MM.1S (cell line): ENCODE measurements at regions not wholly inside any gene's neighbourhood (a gene's known extent, or its start where the extent isn't known, plus 50 kb on each side); places are given as distances from the start of the nearest gene placed in this dataset.

ENCODE experiments used
- EZH2 ChIP-seq: fragments of 300-600 bp; sonication (generic); optimal IDR thresholded peaks from 2 replicates; pipeline ENCODE3; 2017; ENCODE audit warnings: low read depth, mild to moderate bottlenecking, antibody characterized with exemption, low read length, mixed read lengths
- EZH2phosphoT487 ChIP-seq: fragments of 300-600 bp; sonication (generic); IDR thresholded peaks from 2 replicates; pipeline ENCODE4 v1.6.1; 2018; ENCODE audit warnings: antibody characterized with exemption, low read length
- TF ChIP-seq, protein P1 (sequence below): fragments of 300-600 bp; sonication (generic); IDR thresholded peaks from 2 replicates; pipeline ENCODE4 v1.5.1; 2016; ENCODE audit warnings: antibody characterized with exemption, low read length, mixed read lengths

DNA sequence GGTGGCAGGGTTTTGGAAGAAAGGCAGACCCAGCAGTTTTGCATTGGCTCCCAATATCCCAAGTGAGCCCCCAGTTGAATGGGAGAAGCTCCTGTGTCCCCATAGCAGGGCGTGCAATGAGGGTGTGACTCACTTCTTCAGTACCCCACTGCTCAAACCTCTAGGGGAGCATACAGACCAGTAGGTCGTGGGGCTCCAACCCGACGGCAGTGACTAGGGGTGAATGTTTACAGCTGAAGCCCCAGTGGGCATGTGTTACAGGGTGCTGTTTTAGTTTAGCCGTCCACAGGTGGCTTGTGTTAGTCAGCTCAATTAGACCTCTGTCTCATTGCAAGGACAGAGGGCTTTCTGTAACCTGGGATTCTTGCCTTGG, 564.5 kb upstream of the CNTN5 start:
- TF ChIP-seq, protein P1, sequence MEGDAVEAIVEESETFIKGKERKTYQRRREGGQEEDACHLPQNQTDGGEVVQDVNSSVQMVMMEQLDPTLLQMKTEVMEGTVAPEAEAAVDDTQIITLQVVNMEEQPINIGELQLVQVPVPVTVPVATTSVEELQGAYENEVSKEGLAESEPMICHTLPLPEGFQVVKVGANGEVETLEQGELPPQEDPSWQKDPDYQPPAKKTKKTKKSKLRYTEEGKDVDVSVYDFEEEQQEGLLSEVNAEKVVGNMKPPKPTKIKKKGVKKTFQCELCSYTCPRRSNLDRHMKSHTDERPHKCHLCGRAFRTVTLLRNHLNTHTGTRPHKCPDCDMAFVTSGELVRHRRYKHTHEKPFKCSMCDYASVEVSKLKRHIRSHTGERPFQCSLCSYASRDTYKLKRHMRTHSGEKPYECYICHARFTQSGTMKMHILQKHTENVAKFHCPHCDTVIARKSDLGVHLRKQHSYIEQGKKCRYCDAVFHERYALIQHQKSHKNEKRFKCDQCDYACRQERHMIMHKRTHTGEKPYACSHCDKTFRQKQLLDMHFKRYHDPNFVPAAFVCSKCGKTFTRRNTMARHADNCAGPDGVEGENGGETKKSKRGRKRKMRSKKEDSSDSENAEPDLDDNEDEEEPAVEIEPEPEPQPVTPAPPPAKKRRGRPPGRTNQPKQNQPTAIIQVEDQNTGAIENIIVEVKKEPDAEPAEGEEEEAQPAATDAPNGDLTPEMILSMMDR = no peak
- TF ChIP-seq EZH2 (no peak), EZH2phosphoT487 (no peak)
